ENCODE measurements at regions not wholly inside any gene's neighbourhood (a gene's known extent, or its start where the extent isn't known, plus 50 kb on each side); places are given as distances from the start of the nearest gene placed in this dataset.

DNA sequence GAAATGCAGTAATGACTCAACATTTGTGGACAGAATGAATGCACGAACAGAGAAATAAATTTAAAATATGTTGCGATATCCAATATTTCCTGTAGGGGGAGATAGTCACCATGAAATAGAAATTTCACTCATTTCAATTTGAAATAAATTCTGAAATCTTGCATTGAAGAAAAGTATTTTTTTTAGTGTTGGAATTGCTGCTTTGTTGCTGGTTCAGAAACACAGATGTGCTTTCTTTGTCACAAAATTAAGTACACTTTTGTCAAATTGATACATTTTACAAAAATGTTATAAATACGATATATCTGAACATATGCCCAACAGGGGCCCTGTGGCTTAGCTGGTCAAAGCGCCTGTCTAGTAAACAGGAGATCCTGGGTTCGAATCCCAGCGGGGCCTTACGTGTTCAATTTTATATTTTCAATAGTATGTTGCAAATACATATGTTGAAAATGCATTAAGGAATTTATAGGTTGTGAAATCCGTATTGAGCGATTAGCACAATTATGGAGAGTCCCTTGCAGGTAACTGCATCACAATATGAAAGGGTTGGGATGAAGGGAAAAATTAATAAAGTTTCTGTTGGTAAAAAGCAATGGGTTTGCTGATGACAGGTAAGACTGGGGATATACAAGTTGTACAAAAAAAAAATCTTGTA is 85.4 kb upstream of the PRSS16 start:
- TF ChIP-seq POLR2AphosphoS5 (IDR thresholded peaks at IDR 0.05; ENCODE audit: low read depth, low read length) (no peak), PAX5 (IDR thresholded peaks at IDR 0.05; ENCODE audit: insufficient read depth, low read length, severe bottlenecking) (no peak), POLR2A (IDR thresholded peaks at IDR 0.05; ENCODE audit: low read depth, low read length) (no peak), POU2F2 (IDR thresholded peaks at IDR 0.05; ENCODE audit: low read depth, low read length) (no peak)

Measured in GM12891 (cell line).